ENCODE measurements at regions not wholly inside any gene's neighbourhood (a gene's known extent, or its start where the extent isn't known, plus 50 kb on each side); places are given as distances from the start of the nearest gene placed in this dataset.

- no peaks in the 10 kb centered on the region for H3K9me3 ChIP-seq
- DNase-seq (ENCODE audit: extremely low spot score): no peak
- no peak overlapping the region for H3K4me3 ChIP-seq
- no peak overlapping the region for H3K27ac ChIP-seq (replicated peaks in 1 of 4)
- H3K36me3 ChIP-seq: no peaks in the 10 kb centered on the region
- intact Hi-C loops (cut with DNase I): no loop called here
- TF ChIP-seq CTCF (IDR thresholded peaks at IDR 0.05): no peak
- no peak for TF ChIP-seq POLR2A (IDR thresholded peaks at IDR 0.05; ENCODE audit: low read depth)
- TF ChIP-seq POLR2AphosphoS5 (IDR thresholded peaks at IDR 0.05): no peak
- TF ChIP-seq EP300 (IDR thresholded peaks at IDR 0.05): no peak
- no peaks in the 10 kb centered on the region for H3K4me1 ChIP-seq
- no peaks in the 10 kb centered on the region for H3K27me3 ChIP-seq
- 61% methylated on average over 3 of the region's 3 CpGs for WGBS
Observed at GRCh38 chr2:137857881-137858280, 106.4 kb upstream of the HNMT start.

GRCh38 chr2:137862651-137863050 lies 101.6 kb upstream of the HNMT start:
- WGBS: 91% methylated on average over 2 of the region's 2 CpGs

GRCh38 chr2:137865954-137866540 lies 98.2 kb upstream of the HNMT start:
- Histone ChIP-seq H3K4me3 (no peak overlapping the region), H3K27me3 (no peaks in the 10 kb centered on the region), H3K27ac (replicated peaks in 1 of 4) (no peak overlapping the region), H3K4me1 (no peaks in the 10 kb centered on the region), H3K36me3 (no peaks in the 10 kb centered on the region), H3K9me3 (no peaks in the 10 kb centered on the region)
- intact Hi-C loops (cut with DNase I): no loop called here
- DNase-seq (ENCODE audit: extremely low spot score): no peak
- TF ChIP-seq CTCF (IDR thresholded peaks at IDR 0.05) (peak in 2 of 3 experiments; percentile 22 to 44), EP300 (IDR thresholded peaks at IDR 0.05) (no peak)
- 25% methylated on average over 2 of the region's 2 CpGs for WGBS

More at GRCh38 chr2:137862651-137863050, 101.6 kb upstream of the HNMT start:
- intact Hi-C loops (cut with DNase I): no loop called here
- no peaks in the 10 kb centered on the region for H3K36me3 ChIP-seq
- no peak overlapping the region for H3K27ac ChIP-seq (replicated peaks in 1 of 4)
- no peak for TF ChIP-seq EP300 (IDR thresholded peaks at IDR 0.05)
- no peak for TF ChIP-seq CTCF (IDR thresholded peaks at IDR 0.05)
- TF ChIP-seq POLR2A (IDR thresholded peaks at IDR 0.05; ENCODE audit: low read depth): no peak
- no peak for TF ChIP-seq POLR2AphosphoS5 (IDR thresholded peaks at IDR 0.05)
- H3K9me3 ChIP-seq: no peaks in the 10 kb centered on the region
- no peaks in the 10 kb centered on the region for H3K27me3 ChIP-seq
- no peak overlapping the region for H3K4me3 ChIP-seq
- H3K4me1 ChIP-seq: no peaks in the 10 kb centered on the region
- DNase-seq (ENCODE audit: extremely low spot score): no peak

GRCh38 chr2:137870682-137871081 lies 93.6 kb upstream of the HNMT start:
- Histone ChIP-seq H3K9me3 (no peaks in the 10 kb centered on the region), H3K4me3 (no peak overlapping the region), H3K27ac (replicated peaks in 1 of 4) (no peak overlapping the region), H3K36me3 (no peaks in the 10 kb centered on the region), H3K27me3 (no peaks in the 10 kb centered on the region), H3K4me1 (no peaks in the 10 kb centered on the region)
- intact Hi-C loops (cut with DNase I): no loop called here
- TF ChIP-seq EP300 (IDR thresholded peaks at IDR 0.05): no peak
- no peak for TF ChIP-seq POLR2AphosphoS5 (IDR thresholded peaks at IDR 0.05)
- no peak for TF ChIP-seq CTCF (IDR thresholded peaks at IDR 0.05)
- no peak for TF ChIP-seq POLR2A (IDR thresholded peaks at IDR 0.05; ENCODE audit: low read depth)
- DNase-seq (ENCODE audit: extremely low spot score): no peak
- 23% methylated on average over 1 of the region's 1 CpG for WGBS

GRCh38 chr2:137872577-137872976 lies 91.7 kb upstream of the HNMT start:
- WGBS: 84% methylated on average over 4 of the region's 4 CpGs
- H3K27ac ChIP-seq (replicated peaks in 1 of 4): no peak overlapping the region
- intact Hi-C loops (cut with DNase I): no loop called here
- no peak for DNase-seq (ENCODE audit: extremely low spot score)
- no peaks in the 10 kb centered on the region for H3K4me1 ChIP-seq
- no peaks in the 10 kb centered on the region for H3K9me3 ChIP-seq
- no peaks in the 10 kb centered on the region for H3K27me3 ChIP-seq
- no peaks in the 10 kb centered on the region for H3K36me3 ChIP-seq
- H3K4me3 ChIP-seq: no peak overlapping the region
- TF ChIP-seq CTCF (IDR thresholded peaks at IDR 0.05) (no peak), POLR2A (IDR thresholded peaks at IDR 0.05; ENCODE audit: low read depth) (no peak), POLR2AphosphoS5 (IDR thresholded peaks at IDR 0.05) (no peak), EP300 (IDR thresholded peaks at IDR 0.05) (no peak)
